HEK293 (cell line): ENCODE measurements at regions not wholly inside any gene's neighbourhood (a gene's known extent, or its start where the extent isn't known, plus 50 kb on each side); places are given as distances from the start of the nearest gene placed in this dataset.

Experiments used
- CTCF ChIA-PET: fragments of 350-600 bp; formaldehyde crosslinking; extraction: SDS; loops from one replicate; lab custom pipeline; 2021; ENCODE audit warnings: antibody characterized with exemption; lab: Yijun Ruan, JAX
- POLR2A ChIA-PET: fragments of 300-600 bp; formaldehyde crosslinking; extraction: SDS; loops from one replicate; lab custom pipeline; 2020; ENCODE audit warnings: antibody characterized with exemption, inconsistent platforms; lab: Yijun Ruan, JAX
- H3K27ac ChIP-seq: fragments of 200-500 bp; sonication (Bioruptor generic); 2 replicates; pipeline ENCODE4 v1.5.1; 2014; ENCODE audit warnings: low read depth, low read length, control low read depth, inconsistent platforms; ENCODE audit errors: extremely low read depth
- H3K36me3 ChIP-seq, 2 experiments: fragments of 200-500 bp in 1 of 2; sonication (Bioruptor generic) in 1 of 2; 1 replicate in 1 of 2; 2 replicates in 1 of 2; pipeline ENCODE4 v1.5.1; 2014 to 2017; ENCODE audit warnings: inconsistent platforms in 2 of 2, low read length in 2 of 2; ENCODE audit not compliant: control insufficient read depth in 2 of 2, insufficient read depth in 1 of 2
- H3K4me1 ChIP-seq: fragments of 200-500 bp; sonication (Bioruptor generic); 2 replicates; pipeline ENCODE4 v1.5.1; 2014; ENCODE audit warnings: mild to moderate bottlenecking, low read length, inconsistent platforms; ENCODE audit not compliant: control insufficient read depth, insufficient read depth
- H3K4me3 ChIP-seq: 2 replicates; pipeline ENCODE4 v1.5.1; 2011; ENCODE audit warnings: low read depth, mild to moderate bottlenecking, control low read depth, low read length, moderate library complexity
- H3K9me3 ChIP-seq: fragments of 200-500 bp; sonication (Bioruptor generic); 2 replicates; pipeline ENCODE4 v1.5.1; 2014; ENCODE audit warnings: low read depth, low read length, inconsistent platforms; ENCODE audit not compliant: control insufficient read depth, insufficient read depth
- ELK4 ChIP-seq: IDR thresholded peaks from 2 replicates; pipeline ENCODE4 v1.6.1; 2011; ENCODE audit warnings: mild to moderate bottlenecking, low read depth, low read length, borderline replicate concordance
- HOXC10 ChIP-seq: sonication (generic); formaldehyde crosslinking; IDR thresholded peaks from 2 replicates; pipeline ENCODE4 v1.8.1; 2023; ENCODE audit warnings: mild to moderate bottlenecking, missing genetic modification reagents
- IKZF3 ChIP-seq: fragments of 450-650 bp; IDR thresholded peaks from 2 replicates; pipeline ENCODE4 v1.5.0; 2018; ENCODE audit warnings: missing biosample characterization, mild to moderate bottlenecking, missing genetic modification characterization, moderate library complexity
- TCF7L2 ChIP-seq: IDR thresholded peaks from 2 replicates; pipeline ENCODE4 v1.6.1; 2011; ENCODE audit warnings: low read depth, mild to moderate bottlenecking, inconsistent platforms, low read length, moderate library complexity, borderline replicate concordance
- TRIM28 ChIP-seq: IDR thresholded peaks from 2 replicates; pipeline ENCODE4 v1.6.1; 2011; ENCODE audit warnings: low read length, control low read depth, borderline replicate concordance
- ZBTB17 ChIP-seq: fragments of 450-650 bp; formaldehyde crosslinking; IDR thresholded peaks from 2 replicates; pipeline ENCODE4 v1.5.1; 2016; ENCODE audit warnings: missing biosample characterization, missing genetic modification characterization
- ZFP3 ChIP-seq: fragments of 450-650 bp; formaldehyde crosslinking; IDR thresholded peaks from 2 replicates; pipeline ENCODE4 v1.5.1; 2016; ENCODE audit warnings: low read depth, missing biosample characterization, missing genetic modification characterization
- ZNF184 ChIP-seq: fragments of 450-650 bp; IDR thresholded peaks from 2 replicates; pipeline ENCODE4 v1.5.1; 2018; ENCODE audit warnings: missing biosample characterization, mild to moderate bottlenecking, missing genetic modification characterization
- ZNF202 ChIP-seq: fragments of 450-650 bp; formaldehyde crosslinking; IDR thresholded peaks from 2 replicates; pipeline ENCODE4 v1.5.1; 2016; ENCODE audit warnings: missing biosample characterization, missing genetic modification characterization, borderline replicate concordance
- ZNF274 ChIP-seq, 2 experiments: fragments of 200-500 bp in 1 of 2; fragments of 450-650 bp in 1 of 2; sonication (Bioruptor generic) in 1 of 2; formaldehyde crosslinking in 1 of 2; IDR thresholded peaks; 2 replicates each; pipeline versions ENCODE4 v1.5.1 to v1.6.1; 2014 to 2016; ENCODE audit warnings: borderline replicate concordance in 1 of 2, inconsistent platforms in 1 of 2, low read length in 1 of 2, missing biosample characterization in 1 of 2, missing genetic modification characterization in 1 of 2
- ZNF449 ChIP-seq: fragments of 450-650 bp; formaldehyde crosslinking; IDR thresholded peaks from 2 replicates; pipeline ENCODE4 v1.5.1; 2017; ENCODE audit warnings: missing biosample characterization, mild to moderate bottlenecking, missing genetic modification characterization, moderate library complexity
- ZNF529 ChIP-seq: fragments of 450-650 bp; formaldehyde crosslinking; IDR thresholded peaks from 2 replicates; pipeline ENCODE4 v1.5.1; 2017; ENCODE audit warnings: missing genetic modification characterization, missing biosample characterization; ENCODE audit not compliant: insufficient replicate concordance
- ZNF530 ChIP-seq: fragments of 450-650 bp; formaldehyde crosslinking; IDR thresholded peaks from 2 replicates; pipeline ENCODE4 v1.5.1; 2016; ENCODE audit warnings: low read depth, missing biosample characterization, missing genetic modification characterization
- ZNF639 ChIP-seq: fragments of 450-650 bp; formaldehyde crosslinking; IDR thresholded peaks from 2 replicates; pipeline ENCODE4 v1.5.1; 2016; ENCODE audit warnings: missing biosample characterization, missing genetic modification characterization
- ZNF747 ChIP-seq: fragments of 450-650 bp; formaldehyde crosslinking; IDR thresholded peaks from 2 replicates; pipeline ENCODE4 v1.5.1; 2016; ENCODE audit warnings: missing biosample characterization, missing genetic modification characterization
- ZXDB ChIP-seq: fragments of 450-650 bp; formaldehyde crosslinking; IDR thresholded peaks from 2 replicates; pipeline ENCODE4 v1.5.1; 2016; ENCODE audit warnings: missing biosample characterization, missing genetic modification characterization

- ChIA-PET POLR2A (no interaction called here), CTCF (interaction anchor here (0.6 to 1.1 kb wide), 3 partner anchors 26 to 1291 kb away, joined by 3 to 4 read pairs (median 3); no protein-coding TSS in a partner anchor)
- Histone ChIP-seq H3K36me3 (no peaks in the 10 kb centered on the region), H3K27ac (no peak overlapping the region), H3K4me3 (no peak overlapping the region), H3K4me1 (no peaks in the 10 kb centered on the region; the same call in 1 of the 2 replicates), H3K9me3 (no peaks in the 10 kb centered on the region)
- TF ChIP-seq ZBTB17 (tag by site-specific recombination) (peak; percentile 77), TRIM28 (0 out of 2 replicates have a peak, but pooled peaks have one; percentile 40), ZNF202 (tag by site-specific recombination) (no peak), ZNF449 (tag by site-specific recombination) (peak; percentile 37; the same call in 1 of the 2 replicates)
Observed at GRCh38 chr17:79365836-79366770, 244.7 kb downstream of the RBFOX3 start.

GRCh38 chr17:79365351-79365750, 245.5 kb downstream of the RBFOX3 start:
- TF ChIP-seq IKZF3 (tag by site-specific recombination) (no peak), ELK4 (no peak), TCF7L2 (no peak)
- H3K36me3 ChIP-seq = no peaks in the 10 kb centered on the region
- no peak overlapping the region for H3K27ac ChIP-seq
- no peaks in the 10 kb centered on the region; the same call in 1 of the 2 replicates for H3K4me1 ChIP-seq
- H3K4me3 ChIP-seq = no peak overlapping the region
- POLR2A ChIA-PET = no interaction called here
- CTCF ChIA-PET = interaction anchor here (0.6 to 1.1 kb wide), 2 partner anchors 28 to 1292 kb away, joined by 3 to 4 read pairs; no protein-coding TSS in a partner anchor
- H3K9me3 ChIP-seq = no peaks in the 10 kb centered on the region

- H3K36me3 ChIP-seq = no peaks in the 10 kb centered on the region
- CTCF ChIA-PET = interaction anchor here (0.7 to 1.1 kb wide), 2 partner anchors 29 to 307 kb away, joined by 3 to 4 read pairs; no protein-coding TSS in a partner anchor
- no peaks in the 10 kb centered on the region for H3K9me3 ChIP-seq
- POLR2A ChIA-PET = no interaction called here
- H3K4me3 ChIP-seq = no peak overlapping the region
- no peaks in the 10 kb centered on the region; the same call in 1 of the 2 replicates for H3K4me1 ChIP-seq
- TF ChIP-seq ZNF274 (IDR thresholded peaks at IDR 0.05; ENCODE audit: low read length) = no peak
- TF ChIP-seq ZNF274 (tag by site-specific recombination; IDR thresholded peaks at IDR 0.05; ENCODE audit: borderline replicate concordance) = no peak
- TF ChIP-seq HOXC10 (CRISPR knock-in tag) = 0 out of 2 replicates have a peak, but pooled peaks have one; percentile 50
- H3K27ac ChIP-seq = no peak overlapping the region
Observed at GRCh38 chr17:79364315-79365094, 246.3 kb downstream of the RBFOX3 start.

GRCh38 chr17:79363552-79364275, 247.1 kb downstream of the RBFOX3 start:
- CTCF ChIA-PET = interaction anchor here (0.6 kb wide), 1 partner anchor 1763 kb away, joined by 3 read pairs; no protein-coding TSS in a partner anchor
- no peaks in the 10 kb centered on the region; the same call in 1 of the 2 replicates for H3K4me1 ChIP-seq
- H3K27ac ChIP-seq = no peak overlapping the region
- TF ChIP-seq ZNF747 (tag by site-specific recombination) (no peak), ZNF530 (tag by site-specific recombination) (no peak), ZFP3 (no peak), ZNF529 (tag by site-specific recombination) (no peak), ZNF639 (no peak), ZNF184 (tag by site-specific recombination) (no peak), ZXDB (tag by site-specific recombination) (no peak)
- POLR2A ChIA-PET = no interaction called here
- H3K36me3 ChIP-seq = no peaks in the 10 kb centered on the region
- H3K9me3 ChIP-seq = no peaks in the 10 kb centered on the region
- no peak overlapping the region for H3K4me3 ChIP-seq
